Epithelial cell of prostate (primary cell): ENCODE measurements at regions not wholly inside any gene's neighbourhood (a gene's known extent, or its start where the extent isn't known, plus 50 kb on each side); places are given as distances from the start of the nearest gene placed in this dataset.
A peak's percentile ranks its signal among the peaks of the same experiment; 100 is the strongest.

ENCODE experiments used
- DNase-seq: peaks from one replicate; pipeline ENCODE4 v3.0.0-alpha.2; 2011; ENCODE audit warnings: low read depth, low spot score
- H3K27ac ChIP-seq: fragments of 450-650 bp; 2 replicates; pipeline ENCODE4 v1.5.1; 2017; ENCODE audit warnings: mild to moderate bottlenecking

DNA sequence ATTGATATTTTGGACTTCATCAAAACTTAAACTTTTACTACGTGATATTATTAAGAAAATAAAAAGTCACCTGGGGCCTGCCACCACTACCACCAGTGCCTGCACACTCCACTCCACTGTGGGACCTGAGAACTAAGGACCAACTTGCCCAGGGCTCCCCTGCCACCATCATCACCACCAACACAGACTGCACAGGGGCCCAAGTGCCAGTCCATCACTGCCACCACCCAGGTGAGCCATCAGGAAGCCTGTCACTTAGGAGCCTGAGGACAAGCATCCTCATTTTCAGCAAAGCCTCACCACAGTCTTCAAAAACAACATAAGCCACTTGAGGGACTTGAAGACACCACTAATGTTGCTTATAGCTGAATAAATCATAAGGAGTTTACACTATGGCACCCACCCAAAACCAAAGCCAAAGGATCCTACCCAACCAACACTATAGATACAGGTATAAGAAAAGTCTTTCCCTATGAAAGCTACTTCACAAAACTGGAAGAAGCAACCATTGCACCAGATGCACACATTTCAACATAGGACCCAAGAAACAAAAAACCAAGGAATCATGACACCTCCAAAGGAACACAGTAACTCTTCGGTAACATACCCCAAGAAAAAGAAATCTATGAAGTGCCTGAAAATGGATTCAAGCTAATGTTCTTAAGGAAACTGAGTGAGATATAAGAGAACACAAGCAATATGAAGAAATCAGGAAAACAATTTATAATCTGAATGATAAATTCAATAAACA lies 73.6 kb upstream of the GNAZ start:
- no peak for DNase-seq
- H3K27ac ChIP-seq = no peak overlapping the region

- no peak for DNase-seq
- H3K27ac ChIP-seq = no peak overlapping the region
These were observed 72.9 kb upstream of the GNAZ start for GRCh38 chr22:22997262-22997898.

DNA sequence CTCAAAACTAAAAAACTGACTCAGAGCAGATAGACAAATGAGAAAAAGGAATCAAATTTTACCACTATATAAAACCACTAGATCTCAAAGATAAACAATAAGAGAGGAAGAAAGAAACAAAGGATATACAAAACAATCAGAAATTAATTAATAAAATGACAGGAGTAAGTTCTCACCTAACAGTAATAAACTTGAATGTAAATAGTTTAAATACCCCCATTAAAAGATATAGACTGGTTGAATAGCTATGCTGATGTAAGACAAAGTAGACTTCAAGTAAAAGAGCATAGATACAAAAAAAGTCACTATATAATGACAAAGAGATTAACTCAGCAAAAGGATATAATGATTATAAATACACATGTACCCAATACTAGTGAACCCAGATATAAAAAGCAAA lies 72.3 kb upstream of the GNAZ start:
- H3K27ac ChIP-seq = no peak overlapping the region
- no peak for DNase-seq

DNA sequence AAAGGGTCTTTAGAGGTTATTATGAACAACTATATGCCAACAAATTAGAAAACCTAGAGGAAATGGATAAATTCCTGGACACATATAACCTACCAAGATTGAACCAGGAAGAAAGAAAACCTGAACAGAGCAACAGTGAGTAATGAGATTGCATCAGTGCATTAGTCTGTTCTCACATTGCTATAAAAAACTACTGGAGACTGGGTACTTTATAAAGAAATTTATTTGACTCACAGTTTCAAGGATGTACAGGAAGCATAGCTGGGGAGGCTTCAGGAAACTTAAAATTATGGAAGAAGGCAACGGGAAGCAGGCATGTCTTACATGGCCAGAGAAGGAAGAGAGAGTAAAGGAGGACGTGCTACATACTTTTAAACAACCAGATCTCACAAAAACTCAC lies 70.8 kb upstream of the GNAZ start:
- H3K27ac ChIP-seq = peak overlapping the region; percentile 45
- DNase-seq = peak; percentile 31

DNA sequence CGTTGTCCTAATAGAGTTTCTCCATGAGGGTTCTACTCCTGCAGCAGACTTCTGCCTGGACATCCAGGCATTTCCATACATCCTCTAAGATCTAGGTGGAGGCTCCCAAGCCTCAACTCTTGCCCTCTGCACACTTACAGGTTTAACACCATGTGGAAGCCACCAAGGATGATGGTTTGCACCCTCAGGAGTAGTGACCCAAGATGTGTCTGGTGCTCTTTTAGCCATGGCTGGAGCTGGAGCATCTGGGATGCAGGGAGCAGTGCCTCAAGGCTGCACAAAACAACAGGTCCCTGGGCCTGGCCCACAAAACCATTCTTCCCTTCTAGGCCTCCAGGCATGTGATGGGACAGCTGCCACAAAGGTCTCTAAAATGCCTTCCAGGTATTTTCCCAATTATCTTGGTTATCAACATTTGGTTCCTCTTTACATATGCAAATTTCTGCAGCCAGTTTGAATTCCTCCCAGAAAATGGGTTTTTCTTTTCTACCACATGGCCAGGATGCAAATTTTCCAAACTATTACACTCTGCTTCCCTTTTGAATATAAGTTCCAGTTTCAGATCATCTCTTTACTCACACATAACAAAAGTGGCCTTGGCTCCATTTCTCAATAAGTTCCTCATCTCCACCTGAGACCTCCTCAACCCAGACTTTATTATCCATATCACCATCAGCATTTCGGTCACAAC lies 69.5 kb upstream of the GNAZ start:
- DNase-seq = no peak
- H3K27ac ChIP-seq = no peak overlapping the region

DNA sequence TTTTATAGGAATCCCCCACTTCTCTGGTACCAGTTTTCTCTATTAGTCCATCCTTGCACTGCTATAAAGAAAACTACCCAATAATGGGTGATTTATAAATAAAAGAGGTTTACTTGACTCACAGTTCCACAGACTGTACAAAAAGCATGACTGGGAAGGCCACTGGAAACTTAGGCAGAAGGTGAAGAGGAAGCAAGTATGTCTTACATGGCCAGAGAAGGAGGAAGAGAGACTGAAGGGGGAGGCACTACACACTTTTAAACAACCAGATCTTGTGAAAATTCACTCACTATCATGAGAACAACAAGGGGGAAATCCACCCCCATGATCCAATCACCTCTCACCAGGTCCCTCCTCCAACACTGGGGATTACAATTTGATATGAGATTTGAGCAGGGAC lies 68.9 kb upstream of the GNAZ start:
- H3K27ac ChIP-seq = no peak overlapping the region
- no peak for DNase-seq

GRCh38 chr22:23002612-23003180 lies 67.6 kb upstream of the GNAZ start:
- DNase-seq = no peak
- no peak overlapping the region for H3K27ac ChIP-seq

GRCh38 chr22:23007823-23008222 lies 62.5 kb upstream of the GNAZ start:
- DNase-seq = no peak

GRCh38 chr22:23008896-23009295 lies 61.4 kb upstream of the GNAZ start:
- DNase-seq = no peak
- H3K27ac ChIP-seq = no peak overlapping the region

More at GRCh38 chr22:23007823-23008222, 62.5 kb upstream of the GNAZ start:
- no peak overlapping the region for H3K27ac ChIP-seq
